ENCODE measurements at regions not wholly inside any gene's neighbourhood (a gene's known extent, or its start where the extent isn't known, plus 50 kb on each side); places are given as distances from the start of the nearest gene placed in this dataset.

GRCh38 chr15:39479911-39480310, 101.0 kb upstream of the THBS1 start:
- DNase-seq (ENCODE audit: low spot score): no peak

GRCh38 chr15:39482459-39482858, 98.4 kb upstream of the THBS1 start:
- DNase-seq (ENCODE audit: low spot score): no peak

DNA sequence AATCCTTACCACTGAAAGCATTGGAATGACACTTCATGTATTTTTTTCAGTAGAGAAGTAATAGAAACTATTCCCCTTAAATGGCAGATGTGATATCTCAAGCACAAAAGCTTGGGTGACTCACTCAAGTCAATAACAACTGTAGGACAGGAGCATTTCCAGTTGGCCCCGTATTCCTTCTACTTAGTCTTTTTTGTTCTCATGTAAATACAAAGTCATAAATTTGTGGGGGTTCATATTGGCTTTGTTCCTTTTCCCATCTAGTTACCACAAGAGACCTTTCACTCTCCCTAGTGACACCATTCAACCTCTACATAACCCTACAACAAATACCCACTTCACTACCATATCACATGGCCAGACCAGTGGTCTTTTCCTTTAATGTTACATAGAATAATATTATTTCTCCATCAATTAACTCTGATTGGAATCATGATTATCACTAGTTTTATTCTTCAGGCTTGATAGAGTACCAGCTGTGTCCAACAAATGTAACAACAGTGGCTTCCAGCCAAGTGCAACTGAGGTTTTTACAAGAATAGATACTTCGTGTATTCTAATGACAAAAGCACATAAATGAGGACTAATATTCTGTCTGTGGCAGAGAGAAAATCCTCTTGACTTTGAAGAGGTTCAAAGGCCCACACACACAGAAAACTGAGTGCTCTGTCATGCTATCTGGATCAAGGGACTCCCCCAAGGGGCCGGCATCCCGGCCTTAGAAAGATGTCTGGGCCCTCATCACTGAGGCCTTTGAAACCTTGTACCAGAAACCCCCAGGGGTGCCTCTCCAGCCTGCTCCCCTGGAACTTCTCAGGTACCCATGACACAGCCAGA, 94.0 kb upstream of the THBS1 start:
- DNase-seq (ENCODE audit: low spot score): no peak

DNA sequence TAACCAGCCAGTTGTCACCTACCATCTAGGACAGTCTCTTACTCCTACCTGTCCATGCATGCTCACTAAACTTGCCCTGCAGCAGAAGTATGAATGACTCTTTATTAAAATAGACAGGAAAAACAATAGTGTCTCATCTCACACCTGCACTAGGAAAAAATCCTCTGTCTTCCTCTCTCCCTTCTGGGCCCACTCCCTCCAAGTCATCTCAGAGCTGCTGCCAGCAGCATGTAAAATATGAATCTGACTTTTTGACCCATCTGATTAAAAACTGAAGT, 93.5 kb upstream of the THBS1 start:
- DNase-seq (ENCODE audit: low spot score): no peak

- DNase-seq (ENCODE audit: low spot score): no peak
Measured at GRCh38 chr15:39488516-39488915, 92.4 kb upstream of the THBS1 start.

- DNase-seq (ENCODE audit: low spot score): no peak
Measured at GRCh38 chr15:39488961-39489360, 91.9 kb upstream of the THBS1 start.

DNA sequence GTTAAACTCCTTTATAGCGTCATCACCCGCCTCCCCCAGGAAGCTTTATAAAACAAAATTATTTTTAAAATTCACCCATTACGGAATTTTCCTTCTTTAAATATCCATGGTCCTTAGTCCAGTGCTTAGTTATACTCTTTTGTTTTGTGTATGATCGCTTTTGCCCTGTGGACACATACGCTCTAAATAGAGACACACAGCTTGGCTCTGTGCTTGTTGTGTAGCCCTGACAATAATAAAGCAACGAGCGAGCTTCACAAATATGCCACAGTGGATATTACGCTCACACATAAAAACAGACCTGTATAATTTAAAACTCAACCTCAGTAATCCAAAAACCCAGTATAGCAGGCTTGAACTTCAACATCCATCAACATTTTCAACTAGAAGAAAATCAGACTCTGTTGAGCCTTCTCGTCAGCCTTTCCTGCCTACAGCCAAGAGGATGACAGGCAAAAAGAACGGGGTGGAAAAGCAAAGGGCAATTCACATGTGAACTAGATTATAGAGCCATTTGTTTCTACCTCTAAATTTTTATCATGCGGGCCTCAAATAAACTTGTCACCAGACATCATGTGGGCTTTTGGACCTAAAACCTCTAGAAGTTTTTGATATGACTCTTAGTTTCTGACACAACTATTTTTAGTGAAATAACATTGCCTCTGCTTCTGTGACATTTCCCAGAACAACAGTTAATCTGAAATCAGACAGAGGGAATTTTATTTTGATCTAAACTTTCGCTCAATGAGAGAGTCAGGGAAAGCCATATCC, 89.6 kb upstream of the THBS1 start:
- no peak for DNase-seq (ENCODE audit: low spot score)

- DNase-seq (ENCODE audit: low spot score): no peak
Measured at GRCh38 chr15:39491886-39492490, 88.9 kb upstream of the THBS1 start.

- no peak for DNase-seq (ENCODE audit: low spot score)
Measured at GRCh38 chr15:39493424-39494067, 87.3 kb upstream of the THBS1 start.

GRCh38 chr15:39494462-39494861, 86.4 kb upstream of the THBS1 start:
- DNase-seq (ENCODE audit: low spot score): no peak

- DNase-seq (ENCODE audit: low spot score): no peak
Measured at GRCh38 chr15:39495871-39496840, 84.7 kb upstream of the THBS1 start.

GRCh38 chr15:39497016-39497758, 83.7 kb upstream of the THBS1 start:
- DNase-seq (ENCODE audit: low spot score): no peak

GRCh38 chr15:39497759-39498565, 82.9 kb upstream of the THBS1 start:
- DNase-seq (ENCODE audit: low spot score): no peak

- DNase-seq (ENCODE audit: low spot score): no peak
Measured at GRCh38 chr15:39498629-39499028, 82.2 kb upstream of the THBS1 start.

DNA sequence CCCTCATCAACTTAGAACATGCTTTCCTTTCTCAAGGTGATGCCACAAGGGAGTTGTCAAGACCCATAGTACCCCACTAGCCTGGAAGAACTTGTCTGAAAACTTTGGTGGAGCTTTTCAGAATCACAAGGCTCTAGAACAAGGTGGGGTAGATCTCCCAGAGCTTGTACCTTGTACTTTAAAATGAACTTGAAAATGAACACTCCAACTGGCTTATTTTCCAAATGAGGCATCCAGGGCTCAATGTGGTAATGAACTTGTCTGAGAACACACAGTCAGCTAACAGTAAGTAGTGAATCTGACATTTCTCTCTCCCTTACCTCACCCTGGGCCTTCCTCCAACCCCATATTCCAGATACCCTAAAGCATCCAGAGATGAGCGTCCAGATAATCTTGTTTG, 81.8 kb upstream of the THBS1 start:
- no peak for DNase-seq (ENCODE audit: low spot score)

- DNase-seq (ENCODE audit: low spot score): no peak
Measured at GRCh38 chr15:39499681-39500080, 81.2 kb upstream of the THBS1 start.

- DNase-seq (ENCODE audit: low spot score): no peak
Measured at GRCh38 chr15:39501366-39502081, 79.4 kb upstream of the THBS1 start.

DNA sequence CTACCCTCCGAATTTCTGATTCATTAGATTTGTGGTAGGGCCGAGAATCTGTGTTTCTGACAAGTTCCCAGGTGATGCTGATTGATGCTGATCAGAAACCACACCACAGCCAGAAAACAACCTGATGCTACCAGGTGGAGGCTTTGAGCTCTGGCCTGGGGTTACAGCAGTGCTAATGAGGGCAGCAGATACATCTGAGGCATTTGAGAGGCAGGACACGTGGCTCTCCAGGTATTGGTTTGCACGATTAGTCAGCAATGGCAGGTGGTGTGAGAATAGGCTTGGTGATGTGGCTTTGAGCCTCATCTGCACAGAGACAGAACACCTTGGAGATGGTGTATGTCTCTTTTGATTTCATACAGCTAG, 78.8 kb upstream of the THBS1 start:
- no peak for DNase-seq (ENCODE audit: low spot score)

DNA sequence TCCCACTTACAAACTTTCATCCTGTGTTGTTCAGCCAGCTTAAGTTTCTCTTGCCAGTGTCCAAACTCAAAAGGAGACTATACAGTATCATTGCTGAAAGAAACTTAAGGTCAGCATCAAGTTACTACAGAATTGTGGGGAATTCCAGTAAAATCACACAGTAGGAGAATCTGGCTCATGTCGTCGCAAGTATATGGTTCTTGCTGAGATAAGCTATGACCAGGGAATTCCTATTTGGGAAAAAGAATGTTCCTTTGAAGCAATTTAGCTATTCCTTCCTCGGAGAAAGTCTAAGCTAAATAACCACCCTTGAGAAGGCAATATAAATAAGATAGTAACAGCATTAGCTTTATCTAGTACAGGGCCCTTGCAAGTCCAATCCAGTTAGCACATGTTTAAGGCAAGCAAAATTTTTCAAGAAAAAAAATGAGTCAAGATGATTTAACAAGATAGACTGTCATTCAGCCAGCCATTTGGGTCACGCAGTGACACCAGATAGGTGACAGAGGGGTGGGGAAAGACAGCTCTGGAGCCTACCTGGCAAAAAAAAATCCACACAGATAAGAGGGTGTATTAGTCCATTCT, 78.2 kb upstream of the THBS1 start:
- no peak for DNase-seq (ENCODE audit: low spot score)
